Uterus (tissue), 3 donors: ENCODE measurements at regions not wholly inside any gene's neighbourhood (a gene's known extent, or its start where the extent isn't known, plus 50 kb on each side); places are given as distances from the start of the nearest gene placed in this dataset.

Source experiments
- DNase-seq, 2 donors: peaks; one replicate each; pipeline ENCODE4 v3.0.0-alpha.2; 2019 to 2020
- H3K27ac ChIP-seq, 2 donors: fragments of 200-600 bp; sonication (generic); 1 replicate in 1 of 2; 2 replicates in 1 of 2; pipeline ENCODE4 v1.5.1; 2016 to 2018
- H3K27me3 ChIP-seq, 2 donors: fragments of 200-600 bp; sonication (generic); one replicate each; pipeline ENCODE4 v1.5.1; 2018 to 2019; ENCODE audit warnings: control low read depth in 1 of 2
- H3K36me3 ChIP-seq, 2 donors: fragments of 200-600 bp; sonication (generic); one replicate each; pipeline ENCODE4 v1.5.1; 2019; ENCODE audit warnings: control low read depth in 1 of 2
- H3K4me1 ChIP-seq, 2 donors: fragments of 200-600 bp; sonication (generic); one replicate each; pipeline ENCODE4 v1.5.1; 2018 to 2019; ENCODE audit warnings: control low read depth in 1 of 2
- H3K4me3 ChIP-seq, 2 donors: fragments of 200-600 bp; sonication (generic); 1 replicate in 1 of 2; 2 replicates in 1 of 2; pipeline ENCODE4 v1.5.1; 2018 to 2019; ENCODE audit warnings: mild to moderate bottlenecking in 1 of 2
- H3K9me3 ChIP-seq, 2 donors: fragments of 200-600 bp; sonication (generic); one replicate each; pipeline ENCODE4 v1.5.1; 2019; ENCODE audit warnings: control low read depth in 1 of 2
- CTCF ChIP-seq, 4 experiments: fragments of 200-600 bp in 2 of 4; fragments of 450-650 bp in 2 of 4; sonication (generic) in 2 of 4; IDR thresholded peaks; one replicate each; pipeline ENCODE4 v1.5.1; 2016 to 2019; ENCODE audit warnings: antibody characterized with exemption in 4 of 4, mild to moderate bottlenecking in 2 of 4, moderate library complexity in 1 of 4
- POLR2A ChIP-seq, 2 donors: fragments of 450-650 bp; IDR thresholded peaks; one replicate each; pipeline ENCODE4 v1.6.1; 2016; ENCODE audit warnings: antibody characterized with exemption in 2 of 2, mild to moderate bottlenecking in 1 of 2, moderate library complexity in 1 of 2
- intact Hi-C: fragments of 100-400 bp; cut with DNase I; formaldehyde crosslinking; loops from one replicate; pipeline ENCODE4 v1.15.1; 2023; ENCODE audit warnings: low total_unique reads
- donor health status: DM: yes; HTN: yes; CAD: no.

GRCh38 chr4:181420950-181421349, 822.3 kb upstream of the TENM3 start:
- Histone ChIP-seq H3K4me3 (no peak overlapping the region), H3K27ac (no peak overlapping the region), H3K4me1 (no peaks in the 10 kb centered on the region), H3K27me3 (no peaks in the 10 kb centered on the region), H3K36me3 (no peaks in the 10 kb centered on the region), H3K9me3 (no peaks in the 10 kb centered on the region)
- no peak for DNase-seq
- intact Hi-C loops, result no loop called here
- TF ChIP-seq POLR2A (IDR thresholded peaks at IDR 0.05) (no peak), CTCF (IDR thresholded peaks at IDR 0.05) (no peak)

- DNase-seq, result no peak
- TF ChIP-seq POLR2A (IDR thresholded peaks at IDR 0.05) (no peak), CTCF (IDR thresholded peaks at IDR 0.05) (no peak)
These were observed 818.7 kb upstream of the TENM3 start for GRCh38 chr4:181424362-181425016.

GRCh38 chr4:181427076-181427475, 816.1 kb upstream of the TENM3 start:
- intact Hi-C loops, result no loop called here
- no peak overlapping the region for H3K27ac ChIP-seq
- no peak for TF ChIP-seq CTCF (IDR thresholded peaks at IDR 0.05)
- H3K4me1 ChIP-seq, result no peaks in the 10 kb centered on the region
- H3K9me3 ChIP-seq, result no peaks in the 10 kb centered on the region
- no peaks in the 10 kb centered on the region for H3K27me3 ChIP-seq
- H3K36me3 ChIP-seq, result no peaks in the 10 kb centered on the region
- DNase-seq, result no peak
- no peak overlapping the region for H3K4me3 ChIP-seq

More at GRCh38 chr4:181424362-181425016, 818.7 kb upstream of the TENM3 start:
- H3K27ac ChIP-seq, result no peak overlapping the region
- no peak overlapping the region for H3K4me3 ChIP-seq
- no peaks in the 10 kb centered on the region for H3K27me3 ChIP-seq
- H3K4me1 ChIP-seq, result no peaks in the 10 kb centered on the region
- no peaks in the 10 kb centered on the region for H3K36me3 ChIP-seq
- intact Hi-C loops, result no loop called here
- no peaks in the 10 kb centered on the region for H3K9me3 ChIP-seq

- TF ChIP-seq POLR2A (IDR thresholded peaks at IDR 0.05), result no peak
- TF ChIP-seq CTCF (IDR thresholded peaks at IDR 0.05), result no peak
- no peaks in the 10 kb centered on the region for H3K27me3 ChIP-seq
- H3K9me3 ChIP-seq, result no peaks in the 10 kb centered on the region
- intact Hi-C loops, result no loop called here
- H3K4me1 ChIP-seq, result no peaks in the 10 kb centered on the region
- H3K4me3 ChIP-seq, result no peak overlapping the region
- no peak overlapping the region for H3K27ac ChIP-seq
- no peaks in the 10 kb centered on the region for H3K36me3 ChIP-seq
- no peak for DNase-seq
These were observed 812.2 kb upstream of the TENM3 start for GRCh38 chr4:181431006-181431405.

- no peaks in the 10 kb centered on the region for H3K36me3 ChIP-seq
- no peaks in the 10 kb centered on the region for H3K27me3 ChIP-seq
- no peak overlapping the region for H3K27ac ChIP-seq
- TF ChIP-seq POLR2A (IDR thresholded peaks at IDR 0.05) (no peak), CTCF (IDR thresholded peaks at IDR 0.05) (no peak)
- H3K9me3 ChIP-seq, result no peaks in the 10 kb centered on the region
- no peak for DNase-seq
- no peak overlapping the region for H3K4me3 ChIP-seq
- no peaks in the 10 kb centered on the region for H3K4me1 ChIP-seq
- intact Hi-C loops, result no loop called here
These were observed 811.5 kb upstream of the TENM3 start for GRCh38 chr4:181431661-181432060.
